GM12891 (cell line): ENCODE measurements at regions not wholly inside any gene's neighbourhood (a gene's known extent, or its start where the extent isn't known, plus 50 kb on each side); places are given as distances from the start of the nearest gene placed in this dataset.

ENCODE experiments used
- PAX5 ChIP-seq: IDR thresholded peaks from 2 replicates; pipeline ENCODE4 v1.6.1; 2011; ENCODE audit warnings: low read length, moderate library complexity, mild to moderate bottlenecking; ENCODE audit not compliant: insufficient read depth, severe bottlenecking
- POLR2A ChIP-seq: IDR thresholded peaks from 2 replicates; pipeline ENCODE4 v1.6.1; 2011; ENCODE audit warnings: low read depth, low read length, control low read depth
- POLR2AphosphoS5 ChIP-seq: IDR thresholded peaks from 2 replicates; pipeline ENCODE4 v1.6.1; 2011; ENCODE audit warnings: low read depth, low read length, control low read depth
- POU2F2 ChIP-seq: IDR thresholded peaks from 2 replicates; pipeline ENCODE4 v1.6.1; 2011; ENCODE audit warnings: low read depth, mild to moderate bottlenecking, control low read depth, low read length, moderate library complexity
- SPI1 ChIP-seq: IDR thresholded peaks from 2 replicates; pipeline ENCODE4 v1.6.1; 2011; ENCODE audit warnings: low read depth, low read length, control low read depth
- TAF1 ChIP-seq: IDR thresholded peaks from 2 replicates; pipeline ENCODE4 v1.6.1; 2011; ENCODE audit warnings: low read depth, low read length, control low read depth

DNA sequence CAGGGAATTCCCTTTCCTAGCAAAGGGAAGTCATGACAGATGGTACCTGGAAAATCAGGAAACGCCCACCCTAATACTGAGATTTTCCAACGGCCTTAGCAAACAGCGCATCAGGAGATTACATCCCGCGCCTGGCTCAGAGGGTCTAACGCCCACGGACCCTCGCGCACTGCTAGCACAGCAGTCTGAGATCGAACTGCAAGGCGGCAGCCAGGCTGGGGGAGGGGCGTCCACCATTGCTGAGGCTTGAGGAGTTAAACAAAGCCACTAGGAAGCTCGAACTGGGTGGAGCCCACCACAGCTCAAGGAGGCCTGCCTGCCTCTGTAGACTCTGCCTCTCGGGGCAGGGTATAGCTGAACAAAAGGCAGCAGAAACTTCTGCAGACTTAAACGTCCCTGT, 507.7 kb downstream of the ZIC3 start:
- TF ChIP-seq POLR2AphosphoS5 (no peak), POLR2A (no peak), TAF1 (no peak), SPI1 (no peak), PAX5 (no peak), POU2F2 (no peak)
